PC-3 (cell line): ENCODE measurements at regions not wholly inside any gene's neighbourhood (a gene's known extent, or its start where the extent isn't known, plus 50 kb on each side); places are given as distances from the start of the nearest gene placed in this dataset.
"Not testable (repeated sequence)": the region's sequence is repeated elsewhere in the genome, so short reads cannot be mapped to it uniquely, and the experiment has no call there.

Experiments
- EZH2 ChIP-seq: fragments of 300-600 bp; sonication (generic); IDR thresholded peaks from one replicate; pipeline ENCODE4 v1.6.1; 2017; ENCODE audit warnings: antibody characterized with exemption, mild to moderate bottlenecking, low read length; ENCODE audit not compliant: unreplicated experiment
- TF ChIP-seq, protein P1 (sequence below): fragments of 300-600 bp; sonication (generic); conservative IDR thresholded peaks from 2 replicates; pipeline ENCODE4 v1.5.1; 2017; ENCODE audit warnings: antibody characterized with exemption, low read depth, mild to moderate bottlenecking, low read length

DNA sequence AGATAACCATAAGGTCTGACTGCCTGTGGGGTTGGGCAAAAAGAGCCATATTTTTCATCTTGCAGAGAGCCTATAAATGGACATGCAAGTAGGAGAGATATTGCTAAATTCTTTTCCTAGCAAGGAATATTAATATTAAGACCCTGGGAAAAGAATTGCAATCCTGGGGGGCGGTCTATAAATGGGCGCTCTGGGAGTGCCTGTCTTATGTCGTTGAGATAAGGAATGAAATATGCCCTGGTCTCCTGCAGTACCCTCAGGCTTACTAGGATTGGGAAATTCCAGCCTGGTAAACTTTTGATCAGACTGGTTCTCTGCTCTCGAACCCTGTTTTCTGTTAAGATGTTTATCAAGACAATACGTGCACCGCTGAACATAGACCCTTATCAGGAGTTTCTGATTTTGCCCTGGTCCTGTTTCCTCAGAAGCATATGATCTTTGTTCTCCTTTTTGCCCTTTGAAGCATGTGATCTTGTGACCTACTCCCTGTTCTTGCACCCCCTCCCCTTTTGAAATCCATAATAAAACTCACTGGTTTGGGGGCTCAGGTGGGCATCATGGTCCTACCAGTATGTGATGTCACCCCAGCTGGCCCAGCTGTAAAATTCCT is 1458.3 kb downstream of the PCDH9 start:
- TF ChIP-seq, protein P1, sequence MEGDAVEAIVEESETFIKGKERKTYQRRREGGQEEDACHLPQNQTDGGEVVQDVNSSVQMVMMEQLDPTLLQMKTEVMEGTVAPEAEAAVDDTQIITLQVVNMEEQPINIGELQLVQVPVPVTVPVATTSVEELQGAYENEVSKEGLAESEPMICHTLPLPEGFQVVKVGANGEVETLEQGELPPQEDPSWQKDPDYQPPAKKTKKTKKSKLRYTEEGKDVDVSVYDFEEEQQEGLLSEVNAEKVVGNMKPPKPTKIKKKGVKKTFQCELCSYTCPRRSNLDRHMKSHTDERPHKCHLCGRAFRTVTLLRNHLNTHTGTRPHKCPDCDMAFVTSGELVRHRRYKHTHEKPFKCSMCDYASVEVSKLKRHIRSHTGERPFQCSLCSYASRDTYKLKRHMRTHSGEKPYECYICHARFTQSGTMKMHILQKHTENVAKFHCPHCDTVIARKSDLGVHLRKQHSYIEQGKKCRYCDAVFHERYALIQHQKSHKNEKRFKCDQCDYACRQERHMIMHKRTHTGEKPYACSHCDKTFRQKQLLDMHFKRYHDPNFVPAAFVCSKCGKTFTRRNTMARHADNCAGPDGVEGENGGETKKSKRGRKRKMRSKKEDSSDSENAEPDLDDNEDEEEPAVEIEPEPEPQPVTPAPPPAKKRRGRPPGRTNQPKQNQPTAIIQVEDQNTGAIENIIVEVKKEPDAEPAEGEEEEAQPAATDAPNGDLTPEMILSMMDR = not testable (repeated sequence)
- not testable (repeated sequence) for TF ChIP-seq EZH2
